ENCODE measurements at regions not wholly inside any gene's neighbourhood (a gene's known extent, or its start where the extent isn't known, plus 50 kb on each side); places are given as distances from the start of the nearest gene placed in this dataset.

GRCh38 chr4:144851948-144852347 is 206.0 kb downstream of the HHIP start:
- H3K79me1 ChIP-seq (ENCODE audit: low read depth, low read length): no peaks in the 10 kb centered on the region
- ChIA-PET CTCF (ENCODE audit: partially characterized antibody) (no interaction called here), POLR2A (ENCODE audit: partially characterized antibody) (no interaction called here)
- H3K9ac ChIP-seq (replicated peaks in 1 of 4; ENCODE audit: extremely low read depth in 1 of 4, low read depth in 3 of 4, low read length in 3 of 4): no peak overlapping the region
- no peak overlapping the region for H2AFZ ChIP-seq (ENCODE audit: low read length)
- H4K91ac ChIP-seq (replicated peaks; ENCODE audit: insufficient read length, low read length): no peak overlapping the region
- no peaks in the 10 kb centered on the region for H3K79me2 ChIP-seq (ENCODE audit: control insufficient read depth in 1 of 2, insufficient read depth in 2 of 2, low read length in 2 of 2)
- H3K27ac ChIP-seq (ENCODE audit: low read depth, low read length): no peak overlapping the region
- no peak overlapping the region for H4K5ac ChIP-seq (ENCODE audit: insufficient read length, low read depth, low read length)
- H3K23me2 ChIP-seq (ENCODE audit: low read depth, low read length): 0 out of 2 replicates have a peak, but pooled peaks cover 1% of the 10 kb centered on the region
- no peak overlapping the region for H3K18ac ChIP-seq (ENCODE audit: extremely low read depth, low read length)
- no peak overlapping the region for H3K4me3 ChIP-seq (ENCODE audit: extremely low read depth in 1 of 4, insufficient read depth in 2 of 4, low read depth in 3 of 4, low read length in 4 of 4)
- DNase-seq (ENCODE audit: low read depth in 1 of 2, low spot score in 2 of 2) (no peak), FAIRE-seq (no peak)
- no peak overlapping the region for H2BK15ac ChIP-seq (ENCODE audit: low read length)
- H3K27me3 ChIP-seq (replicated peaks in 1 of 4; ENCODE audit: control insufficient read depth in 3 of 4, extremely low read depth in 1 of 4, insufficient read depth in 3 of 4, low read length in 3 of 4): no peaks in the 10 kb centered on the region
- no peak overlapping the region for H2BK12ac ChIP-seq (ENCODE audit: low read depth, low read length)
- H3K4me1 ChIP-seq (replicated peaks in 1 of 4; ENCODE audit: control insufficient read depth in 3 of 4, insufficient read depth in 4 of 4, low read length in 3 of 4): no peaks in the 10 kb centered on the region
- no peak overlapping the region for H2AK5ac ChIP-seq (ENCODE audit: low read depth, low read length)
- H2BK20ac ChIP-seq (ENCODE audit: low read length): no peak overlapping the region
- H4K8ac ChIP-seq (ENCODE audit: extremely low read depth, insufficient read depth, low read length): no peak overlapping the region
- H3K23ac ChIP-seq (ENCODE audit: insufficient read length): no peak overlapping the region
- no peak overlapping the region for H2BK5ac ChIP-seq (ENCODE audit: low read depth, low read length)
- H3K14ac ChIP-seq (ENCODE audit: insufficient read length): no peak overlapping the region
- WGBS, 2 experiments (ENCODE audit: extremely low coverage in 1 of 2, insufficient coverage in 1 of 2, insufficient read length in 1 of 2, insufficient replicate concordance in 2 of 2, low coverage in 1 of 2, low lambda C conversion rate in 2 of 2, missing lambda C conversion rate in 1 of 2): 92% methylated on average over 3 of the region's 3 CpGs; no CpG with 5 or more reads in 1 of the 2 experiments
- no peak overlapping the region for H3K4ac ChIP-seq (replicated peaks; ENCODE audit: insufficient read length, low read depth, low read length)
- H3K4me2 ChIP-seq (ENCODE audit: insufficient read depth in 1 of 2, low read depth in 2 of 2, low read length in 2 of 2): no peak overlapping the region
- H3K56ac ChIP-seq (replicated peaks; ENCODE audit: insufficient read length, low read depth, low read length): no peak overlapping the region
- H2BK120ac ChIP-seq (replicated peaks; ENCODE audit: low read depth, low read length): no peak overlapping the region
- H3K9me3 ChIP-seq (ENCODE audit: insufficient read depth in 2 of 2, low read depth in 1 of 2, low read length in 1 of 2): no peaks in the 10 kb centered on the region
- no peaks in the 10 kb centered on the region for H4K20me1 ChIP-seq (replicated peaks in 1 of 2; ENCODE audit: control insufficient read depth in 1 of 2, insufficient read depth in 2 of 2, low read length in 2 of 2)
- H3K36me3 ChIP-seq (ENCODE audit: control insufficient read depth in 2 of 4, insufficient read depth in 4 of 4, low read length in 3 of 4): no peaks in the 10 kb centered on the region
- TF ChIP-seq TCF12 (IDR thresholded peaks at IDR 0.05; ENCODE audit: low read depth, low read length): no peak
